IPS-NIHi7 (cell line): ENCODE measurements at regions not wholly inside any gene's neighbourhood (a gene's known extent, or its start where the extent isn't known, plus 50 kb on each side); places are given as distances from the start of the nearest gene placed in this dataset.
"Not testable (repeated sequence)": the region's sequence is repeated elsewhere in the genome, so short reads cannot be mapped to it uniquely, and the experiment has no call there.

Experiments
- DNase-seq: peaks from one replicate; pipeline ENCODE4 v3.0.0; 2012; ENCODE audit warnings: mixed read lengths; ENCODE audit errors: extremely low spot score

GRCh38 chr3:130800829-130801228 lies 54.2 kb upstream of the PIK3R4 start:
- no peak for DNase-seq

DNA sequence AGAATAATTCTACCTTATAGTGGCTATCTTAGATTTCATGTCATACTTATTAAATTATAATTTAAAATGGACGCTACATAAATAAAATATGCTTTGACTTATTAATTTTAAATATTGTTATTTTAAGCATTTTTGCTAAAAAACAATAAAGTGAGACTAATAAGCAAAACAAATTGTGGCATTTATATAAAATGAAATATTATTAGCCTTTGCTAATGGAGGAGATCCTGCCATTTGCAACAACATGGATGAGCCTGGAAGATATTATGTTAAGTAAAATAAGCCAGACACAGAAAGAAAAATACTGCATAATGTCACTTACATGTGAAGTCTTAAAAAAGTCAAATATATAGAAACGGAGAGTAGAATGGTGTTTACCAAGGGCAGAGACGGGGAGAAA lies 54.8 kb upstream of the PIK3R4 start:
- no peak for DNase-seq

- DNase-seq: no peak
Measured at GRCh38 chr3:130811557-130811956, 64.9 kb upstream of the PIK3R4 start.

GRCh38 chr3:130814691-130815472 lies 68.3 kb upstream of the PIK3R4 start:
- DNase-seq: no peak

DNA sequence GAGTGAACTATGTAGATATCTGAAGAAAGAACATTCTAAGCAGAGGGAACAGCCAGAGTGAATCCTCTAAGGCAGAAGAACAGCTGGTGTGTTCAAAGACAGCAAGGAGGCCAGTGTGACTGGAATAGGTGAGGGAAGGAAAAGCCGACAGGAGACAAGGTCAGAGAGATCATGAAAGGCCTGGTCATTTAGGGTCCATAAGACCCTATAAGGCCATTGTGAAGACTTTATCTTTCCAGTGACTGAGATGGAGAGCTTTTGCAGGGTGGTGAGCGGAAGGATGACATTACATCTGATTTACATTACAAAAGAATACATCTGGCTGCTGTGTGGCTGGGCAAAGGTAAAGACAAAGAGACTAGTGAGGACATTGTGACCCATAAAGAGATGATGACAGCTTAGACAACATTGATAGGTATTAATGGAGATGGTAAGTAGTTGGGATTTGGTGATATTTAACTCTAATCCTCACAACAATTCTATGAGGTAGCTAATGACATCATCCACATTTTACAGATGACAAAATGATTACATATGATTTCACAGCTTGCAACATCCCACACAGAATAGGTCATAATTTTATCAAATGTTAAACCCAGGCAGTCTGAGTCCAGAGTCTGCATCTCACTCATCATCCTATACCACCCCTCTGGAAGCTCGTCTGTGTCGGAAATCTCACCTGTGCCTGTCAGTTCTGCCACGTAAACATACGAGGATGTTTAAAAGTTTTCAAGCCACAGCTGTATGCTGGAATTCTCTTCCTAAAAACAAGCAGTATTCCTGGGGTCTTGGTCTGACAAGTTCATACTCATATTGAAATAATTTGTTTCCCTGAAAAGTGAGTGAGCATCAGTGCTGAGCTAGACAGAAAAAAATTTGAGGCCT lies 70.2 kb upstream of the PIK3R4 start:
- no peak for DNase-seq

- not testable (repeated sequence) for DNase-seq
Measured at GRCh38 chr3:130818066-130818465, 71.4 kb upstream of the PIK3R4 start.

DNA sequence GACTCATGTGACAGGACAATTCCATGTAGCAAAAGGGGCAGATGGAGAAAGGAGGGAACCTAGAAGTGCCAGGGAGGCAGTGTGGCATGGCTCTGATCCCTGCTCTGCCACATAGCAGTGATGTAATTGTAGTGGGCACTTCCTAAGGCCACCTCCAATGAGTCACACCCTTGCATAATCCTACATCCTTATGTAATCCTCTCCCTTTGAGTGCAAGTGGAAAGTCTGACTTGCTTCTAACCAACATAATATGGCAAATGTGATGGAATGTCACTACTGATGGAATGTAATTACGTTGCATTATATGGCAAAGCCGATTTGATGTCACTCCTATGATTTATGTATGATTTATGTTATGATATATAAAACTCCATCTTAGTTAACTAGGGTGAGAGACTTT lies 72.9 kb upstream of the ATP2C1 start:
- DNase-seq: no peak

- DNase-seq: no peak
Measured at GRCh38 chr3:130821806-130822205, 72.1 kb upstream of the ATP2C1 start.

- no peak for DNase-seq
Measured at GRCh38 chr3:130823241-130823884, 70.5 kb upstream of the ATP2C1 start.

- no peak for DNase-seq
Measured at GRCh38 chr3:130823996-130824395, 69.9 kb upstream of the ATP2C1 start.

- no peak for DNase-seq
Measured at GRCh38 chr3:130825762-130826299, 68.1 kb upstream of the ATP2C1 start.

GRCh38 chr3:130826516-130827182 lies 67.2 kb upstream of the ATP2C1 start:
- DNase-seq: no peak

GRCh38 chr3:130827486-130827885 lies 66.4 kb upstream of the ATP2C1 start:
- no peak for DNase-seq

- DNase-seq: no peak
Measured at GRCh38 chr3:130828948-130829947, 64.6 kb upstream of the ATP2C1 start.

- DNase-seq: no peak
Measured at GRCh38 chr3:130831719-130832400, 62.0 kb upstream of the ATP2C1 start.

DNA sequence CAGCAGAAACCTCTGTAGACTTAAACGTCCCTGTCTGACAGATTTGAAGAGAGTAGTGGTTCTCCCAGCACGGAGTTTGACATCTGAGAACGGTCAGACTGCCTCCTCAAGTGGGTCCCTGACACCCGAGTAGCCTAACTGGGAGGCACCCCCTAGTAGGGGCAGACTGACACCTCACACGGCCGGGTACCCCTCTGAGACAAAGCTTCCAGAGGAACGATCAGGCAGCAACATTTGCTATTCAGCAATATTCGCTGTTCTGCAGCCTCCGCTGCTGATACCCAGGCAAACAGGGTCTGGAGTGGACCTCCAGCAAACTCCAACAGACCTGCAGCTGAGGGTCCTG lies 61.5 kb upstream of the ATP2C1 start:
- not testable (repeated sequence) for DNase-seq

- DNase-seq: no peak
Measured at GRCh38 chr3:130834476-130834875, 59.4 kb upstream of the ATP2C1 start.

DNA sequence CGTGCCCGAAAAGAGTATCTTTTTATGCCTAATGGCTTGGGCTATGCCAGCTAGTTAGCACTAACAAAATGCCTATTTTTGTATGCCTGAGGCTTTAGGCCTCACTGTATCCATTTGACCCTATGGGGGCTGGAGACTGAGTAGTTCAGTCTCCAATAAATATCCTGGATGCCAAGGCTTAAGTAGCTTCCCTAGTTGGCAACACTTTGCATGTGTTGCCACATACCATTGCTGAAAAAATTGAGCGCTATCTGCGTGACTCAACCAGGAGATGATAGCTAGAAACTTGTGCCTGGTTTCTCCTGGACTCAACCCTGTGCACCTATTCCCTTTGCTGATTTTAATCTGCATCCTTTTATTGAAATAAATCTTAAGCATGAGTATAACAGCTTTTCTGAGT lies 58.4 kb upstream of the ATP2C1 start:
- no peak for DNase-seq

DNA sequence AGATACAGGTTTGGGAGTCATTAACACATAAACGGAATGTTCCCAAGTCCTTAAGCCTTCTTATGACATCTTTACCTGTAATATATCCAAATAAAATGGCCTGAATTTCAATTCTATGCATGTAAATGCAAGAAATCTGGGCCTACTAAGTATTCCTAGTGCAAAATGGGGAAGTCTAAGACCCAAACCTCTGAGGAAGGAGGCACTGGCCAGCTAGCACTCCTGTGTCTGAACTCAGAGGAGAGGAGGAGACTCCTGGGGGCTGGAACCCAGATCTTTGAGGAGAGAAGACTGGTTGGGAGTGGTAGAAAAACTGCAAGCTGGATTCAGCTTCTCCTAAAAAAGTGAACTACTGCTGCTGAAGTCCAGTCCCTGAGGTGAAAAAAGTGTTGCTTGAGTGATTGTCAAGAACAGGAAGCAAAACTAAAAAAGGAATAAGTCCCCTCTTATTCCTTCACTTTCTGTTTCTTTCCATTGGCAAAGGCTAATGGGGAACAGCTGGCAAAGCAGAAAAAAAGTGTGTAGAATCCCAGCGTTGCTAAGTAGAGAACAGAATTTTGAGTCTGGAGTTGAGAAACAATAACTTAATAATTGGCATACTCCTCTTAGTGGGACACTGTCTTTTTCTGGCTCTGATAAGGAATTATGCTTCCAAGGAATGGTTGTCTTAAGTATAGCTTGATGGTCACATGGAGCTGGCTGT lies 54.8 kb upstream of the ATP2C1 start:
- no peak for DNase-seq
